ENCODE measurements at regions not wholly inside any gene's neighbourhood (a gene's known extent, or its start where the extent isn't known, plus 50 kb on each side); places are given as distances from the start of the nearest gene placed in this dataset.

- DNase-seq = peak; percentile 12
These were observed 142.1 kb upstream of the EEPD1 start for GRCh38 chr7:36010656-36011587.

- no peak for DNase-seq
These were observed 141.5 kb upstream of the EEPD1 start for GRCh38 chr7:36011588-36011965.

DNA sequence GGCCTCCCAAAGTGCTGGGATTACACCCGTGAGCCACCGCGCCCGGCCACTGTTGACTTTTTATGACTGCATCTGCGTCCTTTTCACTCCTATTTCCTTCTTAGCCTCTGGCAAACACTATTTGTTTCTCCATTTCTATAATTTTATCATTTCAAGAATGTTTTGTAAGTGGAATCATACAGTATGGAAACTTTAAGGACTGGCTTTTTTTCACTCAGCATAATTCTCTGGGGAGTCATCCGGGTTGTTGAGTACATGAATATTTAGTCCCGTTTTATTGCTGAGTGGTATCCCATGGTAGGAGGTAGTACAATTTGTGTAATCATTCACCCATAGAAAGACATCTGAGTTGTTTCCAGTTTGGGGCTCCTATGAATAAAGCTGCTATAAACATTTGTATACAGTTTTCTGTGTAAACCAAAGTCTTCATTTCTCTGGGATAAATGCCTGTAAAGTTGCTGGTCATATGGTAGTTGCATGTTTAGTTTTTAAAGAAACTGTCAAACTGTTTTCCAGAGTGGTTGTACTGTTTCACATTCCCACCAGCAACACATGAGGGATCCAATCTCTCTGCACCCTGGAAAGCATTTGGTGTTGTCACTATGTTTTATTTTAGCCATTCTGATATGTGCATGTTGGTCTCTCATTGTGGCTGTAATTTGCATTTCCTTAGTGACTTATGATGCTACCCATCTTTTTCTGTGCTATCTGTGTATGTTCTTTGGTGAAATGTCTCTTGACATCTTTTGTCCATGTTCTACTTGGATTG lies 139.6 kb upstream of the EEPD1 start:
- no peak for DNase-seq

GRCh38 chr7:36014961-36015360 lies 138.1 kb upstream of the EEPD1 start:
- no peak for DNase-seq

GRCh38 chr7:36015733-36016132 lies 137.3 kb upstream of the EEPD1 start:
- DNase-seq = no peak

DNA sequence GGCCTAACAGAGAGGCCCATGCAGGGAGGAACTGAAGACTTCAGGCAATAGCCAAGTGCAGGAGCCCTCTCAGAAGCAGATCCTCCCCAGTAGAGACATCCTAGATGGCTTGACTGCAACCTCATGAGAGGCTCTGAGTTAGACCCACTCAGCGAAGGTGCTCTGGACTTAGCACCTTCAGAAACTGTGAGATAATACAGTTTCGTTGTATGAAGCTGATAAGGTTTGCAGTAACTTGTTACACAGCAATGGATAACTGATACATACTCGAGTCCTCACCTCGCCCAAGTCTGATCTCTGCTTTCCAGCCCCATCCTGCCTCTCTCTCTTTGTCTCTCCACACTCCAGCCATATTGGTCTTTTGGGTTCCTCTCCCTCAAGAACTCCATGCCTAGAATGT lies 136.4 kb upstream of the EEPD1 start:
- DNase-seq = no peak

GRCh38 chr7:36017111-36017510 lies 135.9 kb upstream of the EEPD1 start:
- no peak for DNase-seq

DNA sequence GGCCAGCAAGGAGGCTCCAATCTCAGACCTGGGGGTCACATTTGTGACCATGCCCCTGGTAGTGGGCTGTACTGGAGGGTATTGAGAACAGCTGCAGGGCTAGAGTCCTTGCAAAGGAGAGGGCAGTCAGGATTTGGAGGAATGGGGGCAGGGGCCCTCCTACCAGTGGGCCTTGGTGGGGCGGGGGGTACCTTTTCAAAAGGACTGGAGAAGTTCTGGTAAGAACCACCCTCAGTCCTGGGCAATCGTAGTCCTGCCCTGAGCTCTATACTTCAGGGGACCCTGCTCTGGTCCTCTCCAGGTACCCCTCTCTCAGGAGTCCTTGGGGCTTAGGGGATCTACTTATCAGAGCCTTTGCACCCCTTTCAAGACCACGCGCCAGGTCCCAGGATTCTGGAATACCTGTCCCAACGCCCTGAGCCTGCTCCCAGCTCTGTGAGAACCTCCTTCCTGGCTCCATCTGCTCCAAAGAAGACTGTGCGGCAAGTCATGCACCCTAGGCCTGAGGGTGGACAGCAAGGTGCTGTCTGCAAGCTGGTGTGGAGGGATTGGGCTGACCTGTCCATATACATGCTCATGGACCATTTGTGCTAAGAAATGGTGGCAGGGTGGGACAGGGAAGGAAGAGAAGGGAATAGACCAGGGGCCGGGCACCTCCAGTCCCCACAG lies 134.1 kb upstream of the EEPD1 start:
- DNase-seq = no peak

GRCh38 chr7:36019538-36019937 lies 133.5 kb upstream of the EEPD1 start:
- no peak for DNase-seq

GRCh38 chr7:36019980-36020379 lies 133.1 kb upstream of the EEPD1 start:
- DNase-seq = no peak

GRCh38 chr7:36021367-36021766 lies 131.7 kb upstream of the EEPD1 start:
- no peak for DNase-seq

DNA sequence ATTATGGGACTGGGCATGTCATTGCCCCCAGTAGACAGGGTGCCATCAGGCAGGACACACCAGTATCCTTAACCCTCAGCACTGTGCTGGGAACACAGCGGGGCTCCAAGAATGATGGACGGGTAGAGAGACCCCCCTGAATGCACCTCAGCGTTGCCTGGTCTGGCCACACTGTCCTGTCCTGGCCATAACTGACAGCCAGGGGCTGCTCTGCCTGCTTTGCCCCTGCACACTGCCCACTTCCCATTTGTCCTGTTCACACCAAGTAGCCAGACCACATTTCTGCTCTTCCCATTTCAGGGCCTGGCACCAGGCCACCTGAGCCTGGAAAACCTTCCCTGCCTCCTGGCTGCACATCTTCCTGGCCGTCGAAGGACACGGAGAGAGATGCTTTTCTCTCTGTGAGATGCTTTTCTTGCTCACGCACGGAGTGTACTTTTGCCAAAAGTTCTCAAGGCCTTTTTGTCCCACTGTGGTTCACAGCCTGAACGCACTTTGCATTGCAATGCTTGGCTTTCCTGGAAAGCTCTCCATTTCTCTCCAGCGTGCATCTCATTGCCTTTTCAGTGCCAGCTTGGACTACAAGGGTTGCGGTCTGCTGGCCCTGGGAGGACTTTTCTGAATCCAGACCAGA lies 131.0 kb upstream of the EEPD1 start:
- DNase-seq = peak; percentile 14

GRCh38 chr7:36023033-36023560 lies 130.0 kb upstream of the EEPD1 start:
- DNase-seq = no peak

DNA sequence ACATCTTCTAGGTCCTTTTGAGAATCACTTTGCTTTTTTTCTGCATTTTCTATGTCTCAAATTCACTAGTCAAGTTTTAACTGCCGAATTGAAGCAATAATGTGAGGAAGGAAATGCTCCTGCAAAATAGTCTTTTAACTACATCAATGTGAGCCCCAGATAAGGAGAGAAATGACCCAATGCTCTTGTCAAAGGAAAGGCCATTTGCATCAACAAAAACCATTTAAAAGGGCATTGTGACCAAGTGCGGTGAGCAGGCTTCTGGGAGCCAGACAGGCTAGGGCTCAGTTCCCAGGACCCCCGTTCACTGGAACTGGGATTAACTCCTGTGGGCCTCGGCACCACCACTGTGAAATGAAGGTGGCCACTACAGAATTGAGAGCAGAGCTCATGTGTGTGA lies 127.9 kb upstream of the EEPD1 start:
- no peak for DNase-seq

DNA sequence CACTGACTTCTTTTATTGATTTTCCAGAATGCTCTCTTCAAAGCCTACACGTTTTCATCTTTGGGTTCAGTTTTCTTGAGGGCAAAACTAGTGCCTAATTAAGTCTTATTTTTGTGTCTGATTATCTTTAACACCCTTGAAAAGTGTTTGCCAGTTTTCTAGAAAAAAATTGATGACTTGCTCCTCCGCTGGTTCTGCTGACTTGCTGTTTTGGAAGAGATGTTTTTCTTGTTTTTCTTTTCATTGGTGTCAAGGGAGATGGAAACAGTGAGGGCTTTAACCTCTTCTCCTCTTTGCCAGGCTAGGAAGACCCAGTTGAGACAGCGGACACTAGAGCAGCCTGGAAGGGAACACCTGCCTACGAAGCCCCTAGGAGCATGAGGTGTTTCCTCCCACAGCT lies 123.7 kb upstream of the EEPD1 start:
- no peak for DNase-seq

DNA sequence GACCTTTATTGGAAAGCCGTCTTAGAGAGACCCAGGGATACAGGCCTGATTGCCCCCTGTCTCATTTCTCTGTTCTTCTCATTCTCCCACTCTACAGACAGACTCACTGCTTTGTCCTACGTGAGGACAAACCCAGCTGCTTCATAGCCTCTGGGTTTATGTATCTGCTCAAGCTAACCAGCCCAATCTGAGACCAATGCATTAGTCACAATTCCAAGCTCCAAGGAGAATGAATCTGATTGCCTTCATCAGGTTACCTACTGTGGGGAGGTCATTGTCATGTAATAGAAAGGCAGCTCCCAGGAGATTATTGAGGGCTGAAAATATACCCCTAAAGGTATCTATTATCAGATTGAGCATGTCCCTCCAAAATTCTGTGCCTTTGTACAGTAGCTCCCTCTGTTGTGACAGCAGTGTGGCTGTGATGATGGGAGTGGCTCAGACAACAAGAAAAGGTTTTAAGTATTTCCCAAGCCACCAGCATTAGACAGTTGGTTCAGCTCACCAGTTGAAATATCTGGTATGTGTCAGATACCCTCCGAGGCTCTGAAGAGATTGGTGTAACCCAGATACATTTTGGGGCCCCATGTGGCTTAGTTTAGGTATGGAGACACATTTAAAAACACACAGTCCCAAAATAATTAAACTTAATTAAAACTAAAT lies 123.1 kb upstream of the EEPD1 start:
- DNase-seq = no peak

GRCh38 chr7:36032361-36032818 lies 120.7 kb upstream of the EEPD1 start:
- peak; percentile 17 for DNase-seq

GRCh38 chr7:36034020-36034419 lies 119.0 kb upstream of the EEPD1 start:
- DNase-seq = no peak

DNA sequence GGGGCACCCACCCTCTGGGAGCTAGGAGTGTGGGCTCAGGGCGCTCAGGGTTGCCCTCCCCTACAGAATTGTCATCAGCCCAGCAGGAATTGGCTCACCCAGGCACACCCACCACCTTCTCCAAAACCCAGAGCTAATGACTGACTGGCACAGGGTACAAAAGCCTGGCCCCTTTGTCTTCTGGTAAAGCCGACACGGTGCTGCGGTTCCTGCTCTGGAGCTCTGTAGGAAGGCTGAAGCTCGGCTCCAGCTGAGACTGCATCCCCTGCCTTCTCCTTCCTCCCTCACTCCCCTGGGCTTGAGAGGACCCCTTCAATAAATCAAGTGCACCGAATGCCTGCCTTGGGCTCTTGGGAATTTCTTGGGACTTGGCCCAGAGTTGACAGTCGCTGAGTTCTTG lies 117.9 kb upstream of the EEPD1 start:
- DNase-seq = no peak

GRCh38 chr7:36036590-36036989 lies 116.5 kb upstream of the EEPD1 start:
- no peak for DNase-seq

GRCh38 chr7:36037121-36037662 lies 115.9 kb upstream of the EEPD1 start:
- DNase-seq = peak; percentile 5

All from occipital lobe (tissue), 1 donor.